OCI-M1 (cell line): ENCODE measurements at regions not wholly inside any gene's neighbourhood (a gene's known extent, or its start where the extent isn't known, plus 50 kb on each side); places are given as distances from the start of the nearest gene placed in this dataset.
A peak's percentile ranks its signal among the peaks of the same experiment; 100 is the strongest.

Source experiments
- DNase-seq: peaks from one replicate; lab custom pipeline; 2025; lab: John Stamatoyannopoulos, UW

DNA sequence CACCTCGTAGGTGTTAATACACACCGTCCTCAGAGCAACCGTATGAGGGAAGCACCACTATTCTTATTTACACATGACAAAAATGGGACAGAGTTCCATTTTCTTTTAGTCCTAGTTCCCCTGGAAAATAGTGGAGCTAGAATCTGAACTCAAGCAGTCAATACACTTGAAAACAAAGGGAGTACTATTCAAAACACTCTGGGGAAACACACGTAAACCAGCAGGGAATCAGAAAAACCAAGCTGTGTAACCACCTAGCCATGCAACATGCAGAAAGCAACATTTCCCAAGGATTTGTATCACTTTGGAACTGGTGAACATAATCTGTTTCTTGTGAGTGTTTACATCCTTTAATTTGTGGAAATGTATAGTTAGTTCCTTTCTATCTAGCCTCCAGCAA, 208.2 kb downstream of the UBE2E3 start:
- DNase-seq: no peak

DNA sequence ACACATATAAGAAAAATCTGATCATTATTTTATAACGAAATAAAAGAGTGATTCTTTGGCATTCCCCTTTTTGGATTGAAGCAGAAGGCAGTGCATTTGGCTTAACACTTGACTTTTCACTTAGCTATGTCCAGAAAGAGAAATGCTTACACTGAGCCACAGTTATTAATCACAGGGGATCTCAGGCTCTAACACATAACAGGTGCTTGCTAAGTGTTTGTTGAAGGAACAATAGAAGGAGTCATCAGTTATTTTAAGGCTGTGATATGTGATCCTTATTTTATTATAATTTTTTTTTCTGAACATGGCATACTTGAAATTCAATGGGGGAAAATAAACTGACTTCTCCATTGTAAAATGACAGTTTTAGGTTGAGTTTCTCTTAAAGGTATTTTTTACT, 209.5 kb downstream of the UBE2E3 start:
- no peak for DNase-seq

DNA sequence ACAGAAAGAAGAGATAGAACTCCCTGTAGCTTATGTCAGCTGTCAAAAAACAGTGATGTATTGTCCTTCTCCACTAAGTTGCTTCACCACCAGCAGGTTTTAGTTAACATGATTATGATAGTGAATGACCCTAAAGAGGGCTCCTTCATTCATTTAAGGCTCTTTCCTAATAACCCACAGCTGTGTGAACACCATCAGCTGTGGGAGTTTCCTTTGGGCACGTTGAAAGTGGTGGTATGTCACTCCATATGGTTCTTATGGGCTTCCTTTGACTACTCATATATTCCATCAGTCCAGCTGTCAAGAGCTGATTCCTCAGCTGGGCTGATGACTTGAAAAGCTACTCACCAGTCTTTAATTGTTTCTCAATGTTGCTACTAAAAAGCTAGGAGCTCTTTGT, 210.3 kb downstream of the UBE2E3 start:
- DNase-seq: no peak

DNA sequence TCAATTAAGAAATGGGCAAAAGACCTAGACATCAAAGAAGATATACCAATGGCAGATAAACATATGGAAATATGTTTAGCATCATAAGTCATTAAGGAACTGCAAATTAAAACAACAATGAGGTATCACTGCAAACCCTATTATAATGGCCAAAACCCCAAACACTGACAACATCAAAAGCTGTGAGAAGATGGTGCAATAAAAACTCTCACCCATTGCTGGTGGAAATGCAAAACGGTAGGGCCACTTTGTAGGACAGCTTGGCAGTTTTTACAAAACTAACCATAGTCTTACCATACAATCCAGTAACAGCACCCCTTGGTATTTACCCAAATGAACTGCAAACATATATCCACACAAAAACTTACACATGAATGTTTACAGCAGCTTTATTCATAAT, 213.1 kb downstream of the UBE2E3 start:
- DNase-seq: no peak

DNA sequence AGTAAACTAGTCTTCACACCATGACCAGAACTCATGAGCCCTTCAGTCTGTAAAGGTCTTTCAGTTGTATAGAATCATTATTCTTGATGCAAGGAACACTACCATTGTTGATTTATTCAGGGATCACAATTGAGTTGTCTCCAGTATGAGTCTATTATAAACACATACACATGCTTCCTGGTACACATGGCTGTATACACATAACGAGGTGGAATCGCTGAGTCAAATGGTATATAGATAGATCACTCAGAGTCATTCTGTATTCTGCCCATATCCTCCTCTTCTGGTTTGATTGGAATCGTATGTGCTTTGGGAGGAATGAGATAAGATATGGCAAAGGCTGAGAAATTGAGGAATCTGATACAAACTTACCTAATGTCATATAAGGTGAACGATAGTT, 216.0 kb downstream of the UBE2E3 start:
- DNase-seq: peak; percentile 25

DNA sequence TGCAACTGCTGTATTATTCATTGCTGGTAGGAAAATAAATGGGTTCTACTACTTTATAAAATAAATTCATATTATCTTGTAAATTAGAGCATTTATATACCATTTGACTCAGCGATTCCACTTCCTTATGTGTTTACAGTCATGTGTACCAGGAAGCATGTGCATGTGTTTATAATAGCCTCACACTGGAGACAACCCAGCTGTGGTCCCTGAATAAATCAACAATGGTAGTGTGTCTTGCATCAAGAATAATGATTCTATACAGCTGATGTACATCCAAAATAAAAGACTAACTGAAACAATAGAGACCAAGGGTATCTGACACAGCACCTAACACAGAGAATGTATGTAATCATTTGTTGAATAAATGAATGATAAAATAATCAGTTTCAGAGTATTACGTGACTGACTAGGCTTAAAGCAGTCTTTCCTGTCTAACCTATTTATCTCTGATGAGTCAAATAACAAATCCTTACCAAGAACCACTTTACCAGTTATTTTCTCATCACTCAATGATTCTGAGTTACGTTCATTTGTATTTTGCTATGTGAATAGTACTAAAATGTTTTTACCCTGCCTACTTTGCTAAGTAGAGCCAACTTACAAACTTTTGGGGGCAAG, 216.8 kb downstream of the UBE2E3 start:
- DNase-seq: no peak

DNA sequence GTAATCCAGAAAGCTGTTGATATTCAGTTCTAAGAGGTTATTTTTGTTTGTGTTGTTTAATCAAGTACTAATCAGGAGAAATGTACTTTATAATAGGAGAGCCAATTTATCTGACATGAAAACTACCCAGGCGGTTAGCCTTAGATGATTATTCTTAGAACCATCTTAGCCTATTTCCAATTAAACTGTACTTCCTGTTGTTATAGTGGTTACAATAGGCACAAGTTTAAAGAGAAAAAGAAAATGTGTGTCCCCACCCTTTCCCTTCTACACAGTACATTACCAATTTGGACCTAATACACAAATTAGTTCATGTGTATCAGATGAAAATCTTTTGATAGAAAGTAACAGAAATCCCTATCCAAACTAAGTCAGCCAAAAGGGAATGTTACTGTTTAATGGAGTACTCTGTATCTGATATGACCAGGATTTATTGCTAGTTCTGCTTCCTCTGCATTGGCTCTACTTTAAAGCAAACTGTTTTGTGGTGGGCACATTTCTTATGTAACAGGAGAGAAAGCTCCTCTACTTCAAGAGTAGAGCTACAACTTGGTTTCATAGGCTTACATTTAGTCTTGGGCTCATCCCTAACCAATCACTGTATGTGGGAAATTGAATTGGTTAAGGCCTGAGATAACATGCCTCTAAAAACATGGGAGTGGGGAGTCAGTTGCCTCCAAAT, 217.9 kb downstream of the UBE2E3 start:
- peak; percentile 39 for DNase-seq

DNA sequence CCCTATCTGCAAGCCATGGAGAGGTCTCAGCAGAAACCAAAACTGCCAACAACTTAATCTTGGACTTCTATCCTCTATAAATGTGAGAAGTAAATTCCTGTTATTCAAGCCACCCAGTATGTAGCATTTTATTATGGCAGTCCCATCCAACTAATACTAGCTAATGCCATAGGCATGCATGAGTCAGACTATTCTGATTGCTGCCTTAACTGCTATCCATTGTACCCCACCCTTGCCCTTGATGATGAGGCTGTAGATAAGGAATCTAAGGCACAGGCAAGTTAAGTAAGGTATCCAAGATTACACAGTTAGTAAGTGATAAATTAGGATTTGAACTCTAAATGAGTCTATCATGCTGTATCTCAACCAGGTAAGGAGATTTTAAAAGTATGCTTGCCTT, 223.0 kb downstream of the UBE2E3 start:
- DNase-seq: no peak

DNA sequence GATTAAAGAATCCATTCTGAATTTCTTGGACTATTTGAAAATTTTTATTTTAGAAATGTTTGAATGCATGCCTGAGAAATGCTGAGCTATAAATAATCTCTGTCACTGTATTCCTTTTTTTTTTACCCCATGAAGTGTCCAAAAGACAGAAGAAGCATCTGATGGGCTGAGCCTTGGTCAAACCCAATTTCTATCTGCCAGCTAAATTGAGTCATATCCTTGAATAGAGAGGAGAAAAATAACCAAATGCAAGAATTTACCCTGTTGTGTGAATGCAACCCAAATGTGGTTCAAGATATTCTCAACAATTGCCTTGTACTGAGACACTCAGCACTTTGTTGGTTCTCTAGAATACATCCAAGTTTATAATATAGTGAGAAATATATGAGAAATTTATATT, 223.5 kb downstream of the UBE2E3 start:
- no peak for DNase-seq

DNA sequence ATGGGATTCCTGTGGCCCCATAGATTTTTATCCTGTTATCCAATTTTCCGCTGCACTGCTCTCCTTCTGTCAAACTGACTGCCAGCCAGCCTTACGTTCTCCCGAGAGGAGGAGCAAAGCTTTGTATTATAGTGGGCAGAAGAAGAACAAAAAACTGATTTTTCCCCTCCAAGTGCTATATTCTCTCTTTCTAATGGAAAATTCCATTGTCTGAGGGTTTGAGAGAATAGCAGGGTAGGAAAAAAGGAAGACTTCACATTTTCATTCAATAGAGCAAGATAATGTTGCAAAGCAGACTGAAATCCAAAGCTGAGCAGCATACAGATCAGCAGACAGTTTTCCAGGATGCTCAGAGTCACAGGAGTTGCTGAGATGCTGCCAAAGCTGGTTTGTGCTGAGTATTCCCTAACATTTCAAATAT, 238.0 kb downstream of the UBE2E3 start:
- no peak for DNase-seq

DNA sequence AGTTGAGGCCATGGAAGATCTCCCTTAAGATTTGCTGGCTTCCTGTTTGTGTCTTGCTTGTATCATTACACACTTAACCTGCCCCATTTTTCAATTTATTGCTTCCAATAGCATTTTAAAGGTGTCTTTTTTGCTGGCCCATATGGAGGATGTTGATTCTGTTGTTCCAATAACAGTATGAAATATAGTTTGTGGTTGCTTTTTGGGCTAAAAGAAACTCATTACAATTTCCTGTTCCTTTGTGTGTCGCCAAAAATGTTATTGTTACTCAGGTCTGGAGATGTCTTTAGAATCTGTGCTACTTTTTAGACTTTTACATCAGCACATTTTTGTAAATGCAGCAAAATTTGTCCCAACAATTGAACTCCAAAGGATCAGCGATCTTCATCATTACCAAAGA, 234.0 kb upstream of the ITGA4 start:
- no peak for DNase-seq

DNA sequence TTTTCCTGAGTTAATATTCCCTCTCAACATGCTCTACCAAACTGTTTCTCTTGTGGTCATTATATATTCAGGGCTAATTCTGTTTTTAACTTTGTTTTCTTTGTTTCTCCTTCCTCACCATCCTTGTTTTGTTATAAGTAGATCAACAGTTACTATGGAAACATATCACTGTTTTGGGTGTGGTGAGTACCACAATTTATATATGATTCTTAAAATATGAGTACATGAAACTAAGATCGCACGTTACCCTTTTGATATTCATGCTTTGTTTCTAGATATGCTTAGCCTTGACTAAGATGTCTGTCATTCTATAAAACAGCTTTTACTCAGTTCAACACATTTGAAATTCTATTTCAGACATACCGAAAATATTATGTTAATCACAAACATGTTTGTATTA, 232.3 kb upstream of the ITGA4 start:
- no peak for DNase-seq

DNA sequence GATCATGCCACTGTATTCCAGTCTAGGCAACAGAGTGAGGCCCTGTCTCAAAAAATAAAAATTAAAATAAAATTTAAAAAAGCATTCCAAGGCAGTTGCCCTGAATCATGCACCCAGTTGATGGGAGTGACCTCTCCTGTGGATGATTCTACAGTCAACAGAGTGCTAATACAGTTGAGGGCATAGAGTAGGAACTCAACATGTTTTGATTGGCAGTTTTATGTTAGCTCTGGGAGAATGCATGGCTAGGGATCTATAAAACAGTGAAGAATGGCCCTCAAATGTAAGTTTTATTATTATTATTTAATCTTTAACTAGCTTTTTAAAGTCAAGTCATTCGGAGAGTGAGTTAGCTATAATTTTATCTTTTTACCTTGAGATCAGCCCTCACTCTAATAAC, 228.5 kb upstream of the ITGA4 start:
- no peak for DNase-seq

DNA sequence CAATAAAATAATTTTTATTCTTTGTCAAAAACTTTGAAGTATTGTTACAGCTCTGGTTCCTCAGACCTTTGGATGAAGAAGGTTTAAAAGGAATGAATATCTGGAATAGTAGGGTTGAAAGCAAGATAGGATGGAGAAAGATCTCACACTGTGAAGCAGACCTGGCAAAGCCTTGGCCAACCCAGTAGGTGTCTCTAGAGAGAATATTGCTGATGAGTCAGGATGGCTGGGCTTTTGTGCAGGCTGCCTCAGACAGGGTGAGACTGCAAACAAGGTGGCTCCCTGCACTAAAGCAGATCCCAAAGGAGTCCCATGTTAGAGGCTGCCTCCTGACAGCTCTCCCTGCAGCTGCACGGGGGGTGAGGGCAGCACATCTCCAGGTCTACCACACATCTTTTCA, 226.0 kb upstream of the ITGA4 start:
- no peak for DNase-seq

DNA sequence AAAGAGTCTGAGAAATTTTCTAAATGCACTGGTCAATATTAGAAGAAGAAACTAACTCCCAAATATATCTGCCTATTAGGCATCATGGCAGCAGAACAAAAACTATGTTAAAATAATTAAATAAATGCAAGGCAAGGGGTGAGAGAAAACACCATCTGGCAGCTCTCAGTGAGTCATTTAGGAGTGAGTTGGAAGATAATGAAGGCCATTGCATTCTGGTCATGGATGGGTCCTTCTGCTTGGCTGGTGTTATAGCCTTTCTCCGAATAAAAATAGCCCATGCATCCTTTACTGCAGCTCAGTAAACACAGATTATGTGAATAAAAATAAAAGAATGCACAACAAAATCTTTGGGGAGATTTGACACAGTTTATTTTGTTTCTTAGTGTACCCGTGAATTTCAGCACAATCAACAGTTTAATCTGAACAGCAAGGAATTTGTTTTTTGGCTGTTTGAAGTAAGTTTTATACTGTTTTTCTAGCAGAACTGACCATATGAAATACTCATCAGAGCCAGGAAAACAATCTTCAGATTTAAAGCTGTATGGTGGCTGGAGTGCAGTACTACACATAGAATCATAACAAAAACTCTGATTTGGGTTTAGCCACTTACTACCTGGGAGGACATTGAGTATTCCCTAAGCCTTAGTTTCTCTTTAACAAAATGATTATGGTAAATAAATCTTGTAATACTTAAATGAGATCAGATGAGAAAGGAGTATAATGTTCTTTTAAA, 225.1 kb upstream of the ITGA4 start:
- DNase-seq: no peak

DNA sequence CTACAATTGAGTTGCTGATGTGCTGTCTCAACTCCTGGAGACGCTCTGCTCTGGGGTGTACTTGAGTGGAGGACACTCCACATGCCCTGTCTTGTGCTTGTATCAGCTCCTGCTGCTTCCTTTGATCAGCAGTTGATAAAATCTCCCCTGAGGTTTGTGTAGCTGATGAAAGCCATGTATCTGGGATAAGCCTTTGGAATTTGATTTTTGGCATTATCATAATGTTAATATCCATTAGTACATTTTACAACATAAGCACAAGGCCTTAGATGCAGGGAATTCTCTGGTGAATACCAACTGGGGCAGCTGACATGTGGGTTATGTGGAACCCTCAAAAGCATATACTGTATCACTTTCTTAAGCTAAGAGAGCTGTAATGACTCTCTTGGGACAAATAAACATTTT, 222.7 kb upstream of the ITGA4 start:
- no peak for DNase-seq

DNA sequence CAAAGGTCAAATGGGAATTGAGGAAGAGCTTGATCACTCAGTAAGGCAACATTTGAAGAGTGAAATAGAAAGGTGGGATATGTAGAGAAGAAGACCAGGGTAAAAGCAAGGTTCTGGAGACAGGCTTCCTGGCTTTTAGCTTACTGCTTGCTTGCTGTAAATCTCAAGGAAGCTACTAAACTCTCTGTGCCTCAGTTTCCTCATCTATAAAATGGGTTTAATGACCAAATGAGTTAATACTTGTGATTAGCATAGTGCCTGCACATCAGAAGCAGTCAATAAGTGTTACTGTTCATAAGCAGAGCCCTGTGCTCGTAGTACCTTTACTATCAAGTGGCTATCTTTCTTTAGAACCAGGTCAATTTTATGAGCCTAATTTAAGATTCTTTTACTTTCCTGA, 222.2 kb upstream of the ITGA4 start:
- no peak for DNase-seq

DNA sequence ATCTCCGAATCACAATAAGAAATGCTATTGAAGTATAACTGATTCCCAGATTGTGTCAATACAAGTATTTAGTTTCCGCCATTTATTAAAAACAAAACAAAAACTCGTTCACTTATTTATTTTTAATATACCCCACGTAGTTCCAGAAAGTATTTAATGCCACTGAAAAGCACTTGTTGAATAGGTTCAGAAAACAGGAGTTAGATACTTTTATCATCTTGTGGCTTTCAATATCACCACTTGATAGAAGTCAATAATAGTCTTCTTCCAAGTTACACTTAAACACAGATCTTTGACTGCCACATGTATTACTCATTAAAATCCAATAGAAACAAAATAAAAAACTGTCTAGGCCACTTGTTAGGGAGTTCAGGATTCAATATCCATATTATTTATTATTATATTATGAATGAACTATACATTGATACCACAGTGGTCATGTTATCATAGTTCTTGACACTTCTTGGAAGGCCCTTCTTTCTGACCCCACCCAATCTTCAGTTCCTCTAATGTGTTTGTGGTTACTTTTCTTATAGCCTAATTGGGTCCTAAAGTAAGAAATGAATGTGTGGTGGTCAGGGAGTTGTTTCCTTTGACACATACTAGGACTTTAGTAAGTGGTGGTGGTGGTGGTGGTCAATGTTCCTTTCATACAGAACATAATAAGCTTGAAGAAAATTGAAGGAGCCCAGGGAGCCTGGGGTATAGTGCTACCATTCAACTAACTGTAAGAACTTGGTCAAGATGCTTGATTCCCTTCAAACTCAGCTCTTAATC, 221.3 kb upstream of the ITGA4 start:
- peak; percentile 71 for DNase-seq

DNA sequence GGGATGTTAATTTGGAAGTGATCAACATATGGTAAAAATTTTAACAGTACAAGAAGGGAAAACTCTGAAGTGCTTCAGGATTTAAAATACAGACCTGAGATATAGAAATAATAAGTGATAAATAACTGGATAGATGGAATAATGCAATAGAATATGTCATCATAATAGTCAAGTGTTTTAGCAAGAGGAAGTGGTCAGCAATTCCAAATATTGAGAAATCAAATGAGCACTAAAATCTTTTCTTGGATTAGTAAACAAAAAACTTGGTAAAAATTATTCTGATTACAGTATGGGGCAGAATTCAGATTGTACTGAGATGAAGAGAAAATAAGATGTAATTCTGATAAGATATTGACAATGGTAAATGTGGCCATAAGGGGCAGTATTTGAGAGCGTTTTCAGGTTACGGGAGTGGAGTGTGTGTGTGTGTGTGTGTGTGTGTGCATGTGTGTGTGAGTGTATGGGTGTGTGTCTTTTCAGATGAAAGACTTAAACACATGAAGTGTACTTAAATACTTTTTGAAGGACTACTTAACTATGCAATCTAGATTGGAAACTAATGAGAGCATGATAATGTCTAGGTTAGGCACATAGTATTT, 217.9 kb upstream of the ITGA4 start:
- no peak for DNase-seq

DNA sequence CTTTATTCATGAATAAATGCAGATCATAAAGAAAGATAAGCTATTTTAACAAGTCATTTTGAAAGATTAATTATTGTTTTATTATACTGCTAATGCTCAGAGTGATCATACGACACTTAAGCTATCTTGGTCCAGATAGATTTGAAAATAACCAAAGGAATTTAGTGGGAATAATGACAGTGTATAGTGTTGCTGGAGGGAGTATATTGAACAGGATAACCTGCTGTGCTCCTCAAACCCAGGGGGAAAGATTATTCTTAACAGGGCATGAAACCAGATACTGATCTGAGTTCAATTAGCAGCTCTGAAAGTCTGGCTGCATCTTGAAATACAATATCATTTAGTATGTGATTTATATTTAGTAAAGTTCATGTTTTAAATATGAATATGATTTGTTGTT, 216.3 kb upstream of the ITGA4 start:
- no peak for DNase-seq

DNA sequence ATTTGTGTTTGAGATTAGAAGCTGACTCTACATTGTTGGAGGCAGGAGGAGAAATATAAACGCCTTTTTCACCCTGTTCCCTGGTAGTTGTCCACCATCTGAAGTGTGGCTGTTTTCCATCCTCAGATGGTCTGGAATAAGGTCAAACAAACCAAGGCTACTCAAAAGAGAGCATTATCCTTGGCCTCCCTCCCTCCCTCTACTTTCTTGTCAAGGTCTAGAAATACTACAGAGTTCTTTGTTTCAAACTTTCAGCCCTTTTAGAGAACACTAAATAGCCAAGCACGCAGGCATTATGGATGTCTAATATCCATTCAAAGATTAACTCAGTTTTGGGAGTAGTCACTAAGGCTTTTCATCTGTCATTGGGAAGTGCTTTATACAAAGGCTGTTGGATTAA, 215.8 kb upstream of the ITGA4 start:
- no peak for DNase-seq

DNA sequence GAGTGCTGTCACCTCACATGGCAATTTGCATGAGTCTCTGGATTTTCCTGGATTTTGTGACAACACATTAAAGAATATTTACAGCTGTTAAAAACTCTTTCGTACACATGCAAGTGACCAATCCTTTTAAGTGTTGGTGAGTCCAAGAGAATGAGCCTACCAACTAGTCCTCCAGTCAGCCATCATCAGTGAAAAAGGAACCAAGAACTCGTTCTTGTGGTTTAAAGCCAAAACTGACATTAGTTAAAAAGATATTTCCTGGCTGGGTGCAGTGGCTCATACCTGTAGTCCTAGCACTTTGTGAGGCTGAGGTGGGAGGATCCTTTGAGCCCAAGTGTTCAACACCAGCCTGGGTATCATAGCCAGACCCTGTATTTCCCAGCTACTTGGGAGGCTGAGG, 215.4 kb upstream of the ITGA4 start:
- DNase-seq: no peak
